GM12891 (cell line): ENCODE measurements at regions not wholly inside any gene's neighbourhood (a gene's known extent, or its start where the extent isn't known, plus 50 kb on each side); places are given as distances from the start of the nearest gene placed in this dataset.

ENCODE experiments used
- DNase-seq: peaks from one replicate; pipeline ENCODE4 v3.0.0; 2011; ENCODE audit warnings: low spot score; ENCODE audit not compliant: insufficient read length
- FAIRE-seq: peaks from 2 replicates; lab custom pipeline; 2011; peaks lifted over from hg19 to GRCh38; lab: Jason Lieb, UNC
- PAX5 ChIP-seq: IDR thresholded peaks from 2 replicates; pipeline ENCODE4 v1.6.1; 2011; ENCODE audit warnings: low read length, moderate library complexity, mild to moderate bottlenecking; ENCODE audit not compliant: insufficient read depth, severe bottlenecking
- POLR2A ChIP-seq: IDR thresholded peaks from 2 replicates; pipeline ENCODE4 v1.6.1; 2011; ENCODE audit warnings: low read depth, low read length, control low read depth
- POLR2AphosphoS5 ChIP-seq: IDR thresholded peaks from 2 replicates; pipeline ENCODE4 v1.6.1; 2011; ENCODE audit warnings: low read depth, low read length, control low read depth
- POU2F2 ChIP-seq: IDR thresholded peaks from 2 replicates; pipeline ENCODE4 v1.6.1; 2011; ENCODE audit warnings: low read depth, mild to moderate bottlenecking, control low read depth, low read length, moderate library complexity
- SPI1 ChIP-seq: IDR thresholded peaks from 2 replicates; pipeline ENCODE4 v1.6.1; 2011; ENCODE audit warnings: low read depth, low read length, control low read depth
- TAF1 ChIP-seq: IDR thresholded peaks from 2 replicates; pipeline ENCODE4 v1.6.1; 2011; ENCODE audit warnings: low read depth, low read length, control low read depth

DNA sequence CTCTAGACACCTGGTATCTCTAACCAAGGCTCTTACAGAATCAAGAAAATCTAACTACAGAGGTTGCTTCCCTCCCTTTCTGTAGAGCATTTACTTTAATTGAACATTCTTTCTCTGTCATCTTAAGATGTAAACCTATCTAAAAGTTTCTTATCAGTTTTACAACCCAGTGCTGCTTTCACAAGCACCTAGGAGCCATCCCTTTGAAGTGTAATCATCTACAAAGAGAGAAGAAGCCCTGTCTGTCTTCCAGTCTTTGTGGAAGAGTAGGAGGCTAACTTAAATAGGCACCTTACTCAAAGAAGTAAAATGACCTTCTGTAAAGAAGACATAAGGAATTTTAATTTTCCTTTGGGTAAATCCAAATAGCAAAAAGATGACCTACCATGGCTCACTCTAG, 763.9 kb upstream of the LRFN5 start:
- TF ChIP-seq SPI1 (no peak), POLR2A (no peak), TAF1 (no peak), POU2F2 (no peak), PAX5 (no peak), POLR2AphosphoS5 (no peak)
- no peak for FAIRE-seq
- no peak for DNase-seq

DNA sequence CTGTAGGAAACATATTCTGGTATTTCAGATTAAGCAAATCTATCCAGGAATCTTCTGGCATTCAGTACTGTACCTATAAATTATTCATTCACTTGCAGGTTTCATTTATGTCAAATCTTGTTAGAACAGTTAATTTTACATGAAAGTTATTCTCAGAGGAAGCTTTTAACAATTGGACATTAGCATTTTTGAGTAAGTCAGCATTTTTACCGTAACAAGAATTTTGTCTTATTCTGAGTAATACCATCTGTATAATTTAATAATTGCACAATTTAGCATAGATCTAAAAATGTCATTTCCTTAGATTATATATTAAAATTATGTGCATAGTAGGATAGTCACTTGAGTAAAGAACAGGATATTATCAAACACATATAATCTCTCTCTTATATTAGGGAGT, 764.8 kb upstream of the LRFN5 start:
- DNase-seq, result no peak
- FAIRE-seq, result no peak
- TF ChIP-seq SPI1 (no peak), POU2F2 (no peak), TAF1 (no peak)

DNA sequence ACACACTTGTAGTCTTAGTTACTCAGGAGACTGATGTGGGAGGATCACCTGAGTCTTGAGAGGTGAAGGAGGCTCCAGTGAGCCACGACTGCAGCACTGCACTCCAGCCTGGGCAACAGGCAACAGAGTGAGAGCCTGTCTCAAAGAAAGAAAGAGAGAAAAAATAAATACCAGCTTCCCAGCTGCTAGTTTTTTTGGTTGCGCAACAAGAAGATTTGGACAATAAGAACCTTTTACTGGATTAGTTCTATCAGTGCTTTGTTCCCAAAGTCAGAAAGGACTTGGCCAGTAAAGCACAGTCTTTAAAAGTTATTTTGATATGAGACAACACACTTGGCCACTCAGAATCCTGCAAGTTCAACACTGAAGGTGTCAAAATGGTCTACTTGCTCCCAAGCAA, 768.1 kb upstream of the LRFN5 start:
- TF ChIP-seq SPI1 (no peak), PAX5 (no peak)
- DNase-seq, result no peak
- no peak for FAIRE-seq

DNA sequence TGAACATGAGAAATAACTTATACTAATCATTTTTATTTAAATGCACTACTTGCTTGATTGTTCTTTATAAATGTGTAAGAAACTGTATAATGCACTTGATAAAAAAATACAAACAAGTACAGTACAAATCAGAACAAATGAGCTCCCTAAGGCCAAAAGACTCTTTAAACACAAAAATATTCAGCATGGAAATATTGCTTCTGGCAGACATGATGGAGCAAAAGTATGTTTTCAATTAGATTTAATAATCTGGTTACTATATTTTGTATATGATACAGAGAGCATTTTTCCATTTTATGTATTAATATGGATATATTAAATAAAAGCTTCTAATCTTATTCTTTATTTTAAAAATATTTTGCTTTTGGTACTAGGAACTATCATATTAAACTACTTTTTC, 800.2 kb upstream of the LRFN5 start:
- FAIRE-seq, result no peak
- TF ChIP-seq TAF1 (no peak), POLR2A (no peak), POLR2AphosphoS5 (no peak)

DNA sequence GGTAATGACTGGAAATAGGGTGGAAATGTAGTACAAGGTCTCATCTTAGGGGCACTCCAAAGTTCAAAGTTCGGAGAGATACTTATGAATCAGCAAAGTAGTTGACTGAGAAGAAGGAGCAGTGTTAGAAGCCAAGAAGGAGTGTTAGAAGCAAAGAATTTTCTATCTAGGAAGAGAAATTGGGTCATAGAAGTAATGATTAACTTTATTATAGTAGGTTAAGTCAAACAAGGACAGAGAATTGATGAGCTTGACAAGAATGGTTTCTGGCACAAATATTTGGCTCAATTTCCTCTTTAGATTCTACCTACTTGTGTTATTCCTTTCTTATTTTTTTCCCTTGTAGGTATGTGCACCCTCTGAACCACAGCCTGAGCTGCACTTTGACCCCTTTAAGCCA, 810.5 kb upstream of the LRFN5 start:
- no peak for FAIRE-seq
- TF ChIP-seq SPI1 (no peak), POU2F2 (no peak), POLR2A (no peak), POLR2AphosphoS5 (no peak), PAX5 (no peak), TAF1 (no peak)
- no peak for DNase-seq

More for the DNA sequence above, 800.2 kb upstream of the LRFN5 start:
- no peak for DNase-seq

DNA sequence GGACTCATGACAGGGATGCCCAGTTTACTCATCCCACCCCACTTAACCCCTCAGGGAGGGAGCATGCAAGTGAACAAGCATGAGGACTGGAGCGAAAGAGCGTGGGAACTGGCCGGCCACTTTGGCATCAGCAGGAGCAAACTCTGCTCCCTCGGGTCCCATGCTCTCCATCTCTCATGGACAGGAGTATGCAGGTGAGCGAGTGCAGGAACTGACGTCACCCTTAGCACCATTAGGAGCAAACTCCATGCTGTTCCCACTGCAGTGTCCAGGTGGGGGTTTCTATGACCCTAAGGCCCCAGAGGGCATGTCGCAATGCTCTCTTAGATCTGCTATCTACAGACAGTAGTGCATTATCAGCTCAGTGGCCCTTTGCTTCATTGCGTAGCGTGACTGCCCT, 821.8 kb upstream of the LRFN5 start:
- DNase-seq (no peak), FAIRE-seq (no peak)
- TF ChIP-seq POU2F2 (no peak), TAF1 (no peak), POLR2A (no peak), POLR2AphosphoS5 (no peak), PAX5 (no peak)

DNA sequence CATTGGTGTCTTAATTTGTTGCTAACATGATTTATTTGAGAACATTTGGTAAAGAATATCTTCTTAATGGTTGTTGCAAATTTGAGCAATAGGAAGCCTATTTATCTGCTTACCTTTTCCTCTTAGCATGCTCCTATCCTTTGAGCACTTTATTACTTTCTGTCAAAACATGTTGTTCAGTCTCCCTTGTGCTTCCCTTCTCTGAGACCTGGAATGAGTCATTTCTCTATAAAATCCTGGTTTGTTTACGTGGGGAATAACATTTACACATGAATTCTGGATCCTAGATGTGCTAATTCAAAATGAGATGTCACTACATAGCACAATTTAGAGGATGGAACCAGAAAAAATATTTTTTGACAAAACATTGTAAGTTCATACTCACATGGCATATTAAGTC, 844.0 kb upstream of the LRFN5 start:
- no peak for FAIRE-seq
- no peak for DNase-seq
- TF ChIP-seq TAF1 (no peak), POLR2AphosphoS5 (no peak), POLR2A (no peak), SPI1 (no peak), POU2F2 (no peak), PAX5 (no peak)

DNA sequence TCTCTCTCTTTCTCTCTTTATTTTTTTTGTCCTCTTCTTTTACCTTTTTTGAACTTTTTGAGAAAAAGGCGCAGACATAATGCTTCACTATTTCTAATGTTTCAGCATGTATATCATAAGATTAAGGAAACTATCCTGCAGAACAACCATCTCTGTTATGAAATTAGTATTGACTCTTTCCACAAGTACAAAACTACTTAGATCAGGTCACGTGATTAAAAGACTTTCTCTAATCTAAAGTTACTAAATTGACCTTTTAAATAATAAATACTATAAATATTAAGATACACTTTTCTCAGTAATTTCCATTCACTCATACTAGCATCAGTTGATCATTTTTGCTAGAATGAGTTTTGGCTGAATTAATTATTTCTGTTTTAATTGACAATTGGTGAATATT, 844.5 kb upstream of the LRFN5 start:
- FAIRE-seq, result no peak
- TF ChIP-seq POLR2A, result no peak
- TF ChIP-seq POU2F2, result no peak
- no peak for TF ChIP-seq PAX5
- no peak for TF ChIP-seq POLR2AphosphoS5
- TF ChIP-seq TAF1, result no peak
- TF ChIP-seq SPI1, result no peak
- no peak for DNase-seq

DNA sequence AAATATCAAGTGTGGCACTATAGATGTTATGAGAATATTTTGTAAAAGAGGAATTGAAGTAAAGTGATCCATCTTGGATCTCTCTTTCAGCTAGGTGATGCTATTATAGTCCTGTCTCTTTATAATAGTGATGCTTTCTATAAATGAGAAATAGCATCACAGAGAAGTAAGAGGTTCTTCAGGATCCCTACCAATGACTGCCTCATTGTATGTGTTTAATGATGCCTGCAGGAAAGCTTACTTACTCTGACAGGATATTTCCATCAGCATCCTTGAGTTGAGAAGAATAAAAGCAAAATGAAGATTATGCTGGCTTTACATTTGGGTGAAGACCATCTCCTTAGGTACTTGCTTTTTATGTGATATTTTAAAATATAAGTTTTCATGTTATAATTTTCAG, 846.0 kb upstream of the LRFN5 start:
- TF ChIP-seq PAX5 (no peak), POLR2A (no peak), POLR2AphosphoS5 (no peak), TAF1 (no peak), POU2F2 (no peak), SPI1 (no peak)
- FAIRE-seq (no peak), DNase-seq (no peak)

DNA sequence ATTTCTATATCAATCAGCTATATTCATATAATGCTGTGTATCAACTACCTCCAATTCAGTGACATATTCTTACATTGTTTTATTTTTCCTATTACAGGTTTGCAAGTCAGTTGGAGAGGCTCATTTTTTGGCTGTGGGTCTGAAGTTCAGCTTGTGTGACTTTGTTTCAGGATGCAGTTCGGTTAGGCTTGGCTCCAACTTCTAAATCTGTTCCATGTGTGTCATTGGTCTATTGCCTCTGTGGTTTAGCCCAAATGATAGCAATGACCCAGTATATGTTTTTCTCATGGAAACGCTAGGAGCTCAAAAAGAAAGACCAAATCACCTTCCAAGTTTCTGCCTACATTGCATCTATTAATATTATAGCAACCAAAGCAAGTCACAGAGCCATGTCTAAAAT, 848.6 kb upstream of the LRFN5 start:
- DNase-seq (no peak), FAIRE-seq (no peak)
- TF ChIP-seq POLR2A, result no peak
- TF ChIP-seq SPI1, result no peak
- TF ChIP-seq TAF1, result no peak
- TF ChIP-seq PAX5, result no peak
- no peak for TF ChIP-seq POLR2AphosphoS5
- TF ChIP-seq POU2F2, result no peak

DNA sequence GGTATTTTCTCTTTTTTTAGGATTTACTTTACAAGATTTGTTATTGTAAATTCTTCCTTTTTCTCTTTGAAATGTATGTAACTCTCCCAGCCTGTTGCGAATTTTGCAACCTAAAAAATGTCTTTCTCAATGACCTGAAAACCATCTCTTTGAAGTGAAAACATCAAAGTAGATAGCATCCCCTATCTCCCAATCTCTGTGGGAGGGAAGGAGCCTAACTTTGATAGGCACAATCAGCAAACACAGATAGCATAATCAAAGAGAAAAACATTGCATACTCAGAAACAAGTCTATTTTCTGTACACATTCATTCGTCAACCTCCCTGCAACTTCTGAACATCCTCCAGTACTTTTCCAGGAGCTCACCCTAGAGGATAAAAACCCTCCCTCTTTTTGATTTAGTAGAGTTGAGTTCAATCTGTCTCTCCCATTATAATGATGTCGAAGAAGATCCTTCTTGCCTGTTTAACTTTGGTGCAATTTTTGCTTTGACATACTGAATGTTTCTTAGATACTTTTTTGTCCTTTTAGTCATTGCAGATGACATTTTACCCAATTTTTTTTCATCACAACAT, 849.2 kb upstream of the LRFN5 start:
- TF ChIP-seq TAF1, result no peak
- no peak for TF ChIP-seq POLR2AphosphoS5
- TF ChIP-seq POU2F2, result no peak
- TF ChIP-seq SPI1, result no peak
- no peak for TF ChIP-seq PAX5
- no peak for TF ChIP-seq POLR2A
- DNase-seq, result no peak
- FAIRE-seq, result no peak
